ENCODE measurements at regions not wholly inside any gene's neighbourhood (a gene's known extent, or its start where the extent isn't known, plus 50 kb on each side); places are given as distances from the start of the nearest gene placed in this dataset.

GRCh38 chr2:15727396-15728244 is 136.0 kb downstream of the DDX1 start:
- DNase-seq (no peak), ATAC-seq (no peak)
- H3K4me3 ChIP-seq: no peak overlapping the region
- TF ChIP-seq POLR2A (IDR thresholded peaks at IDR 0.05) (no peak), CTCF (IDR thresholded peaks at IDR 0.05) (no peak)
- H3K9me3 ChIP-seq: no peaks in the 10 kb centered on the region
- H3K27ac ChIP-seq: no peak overlapping the region
- 73% methylated on average over 7 of the region's 9 CpGs for WGBS (ENCODE audit: insufficient coverage, low coverage, low lambda C conversion rate, missing lambda C conversion rate)
- no peaks in the 10 kb centered on the region for H3K36me3 ChIP-seq
- H3K27me3 ChIP-seq: no peaks in the 10 kb centered on the region
- peaks cover 0 to 10% (median 0%) of the 10 kb centered on the region in 4 donors for H3K4me1 ChIP-seq
- intact Hi-C loops (cut with DNase I): no loop called here

GRCh38 chr2:15728245-15728938 is 136.7 kb downstream of the DDX1 start:
- DNase-seq: no peak
- no peaks in the 10 kb centered on the region for H3K36me3 ChIP-seq
- WGBS (ENCODE audit: insufficient coverage, low coverage, low lambda C conversion rate, missing lambda C conversion rate): 85% methylated on average over 5 of the region's 9 CpGs
- no peaks in the 10 kb centered on the region for H3K9me3 ChIP-seq
- no peak overlapping the region for H3K27ac ChIP-seq
- TF ChIP-seq POLR2A (IDR thresholded peaks at IDR 0.05): no peak
- TF ChIP-seq CTCF (IDR thresholded peaks at IDR 0.05): no peak
- no peak overlapping the region for H3K4me3 ChIP-seq
- ATAC-seq: no peak
- intact Hi-C loops (cut with DNase I): no loop called here
- peaks cover 0 to 10% (median 0%) of the 10 kb centered on the region in 4 donors for H3K4me1 ChIP-seq
- H3K27me3 ChIP-seq: no peaks in the 10 kb centered on the region

- Histone ChIP-seq H3K27me3 (no peaks in the 10 kb centered on the region), H3K36me3 (no peaks in the 10 kb centered on the region), H3K27ac (no peak overlapping the region), H3K9me3 (no peaks in the 10 kb centered on the region), H3K4me1 (peaks cover 0 to 14% (median 0%) of the 10 kb centered on the region in 4 donors), H3K4me3 (no peak overlapping the region)
- 85% methylated on average over 6 of the region's 7 CpGs for WGBS (ENCODE audit: insufficient coverage, low coverage, low lambda C conversion rate, missing lambda C conversion rate)
- ATAC-seq (no peak), DNase-seq (no peak)
- no peak for TF ChIP-seq POLR2A (IDR thresholded peaks at IDR 0.05)
- no peak for TF ChIP-seq CTCF (IDR thresholded peaks at IDR 0.05)
- intact Hi-C loops (cut with DNase I): no loop called here
These were observed 137.3 kb downstream of the DDX1 start for GRCh38 chr2:15729001-15729400.

- 81% methylated on average over 10 of the region's 10 CpGs for WGBS (ENCODE audit: insufficient coverage, low coverage, low lambda C conversion rate, missing lambda C conversion rate)
- no peaks in the 10 kb centered on the region for H3K9me3 ChIP-seq
- ATAC-seq (no peak), DNase-seq (no peak)
- H3K36me3 ChIP-seq: no peaks in the 10 kb centered on the region
- TF ChIP-seq POLR2A (IDR thresholded peaks at IDR 0.05): no peak
- no peak for TF ChIP-seq CTCF (IDR thresholded peaks at IDR 0.05)
- no peak overlapping the region for H3K4me3 ChIP-seq
- H3K4me1 ChIP-seq: peaks cover 0 to 15% (median 0%) of the 10 kb centered on the region in 4 donors
- intact Hi-C loops (cut with DNase I): no loop called here
- H3K27me3 ChIP-seq: no peaks in the 10 kb centered on the region
- no peak overlapping the region for H3K27ac ChIP-seq
These were observed 138.3 kb downstream of the DDX1 start for GRCh38 chr2:15729709-15730544.

Measured in right lobe of liver (tissue), 6 donors.